ENCODE measurements at regions not wholly inside any gene's neighbourhood (a gene's known extent, or its start where the extent isn't known, plus 50 kb on each side); places are given as distances from the start of the nearest gene placed in this dataset.

DNA sequence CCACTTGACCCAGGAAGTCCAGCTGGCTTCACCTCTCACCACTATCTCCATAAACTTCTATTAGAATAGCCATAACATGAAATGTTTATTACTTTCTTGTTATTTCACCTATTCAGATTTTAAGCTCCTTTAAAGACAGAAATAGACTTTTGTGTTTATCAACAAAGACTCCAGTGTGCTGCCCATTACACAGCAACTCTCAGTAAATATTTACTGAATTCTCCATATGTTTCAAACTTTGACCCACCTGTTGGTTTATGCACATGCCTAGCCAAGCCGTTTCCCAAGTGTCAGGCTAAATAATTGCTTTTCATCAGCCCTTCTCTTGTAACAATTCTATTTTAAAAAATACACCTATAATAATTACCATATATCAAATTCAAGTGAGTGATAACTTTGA lies 242.9 kb upstream of the NEIL3 start:
- TF ChIP-seq, protein P1, sequence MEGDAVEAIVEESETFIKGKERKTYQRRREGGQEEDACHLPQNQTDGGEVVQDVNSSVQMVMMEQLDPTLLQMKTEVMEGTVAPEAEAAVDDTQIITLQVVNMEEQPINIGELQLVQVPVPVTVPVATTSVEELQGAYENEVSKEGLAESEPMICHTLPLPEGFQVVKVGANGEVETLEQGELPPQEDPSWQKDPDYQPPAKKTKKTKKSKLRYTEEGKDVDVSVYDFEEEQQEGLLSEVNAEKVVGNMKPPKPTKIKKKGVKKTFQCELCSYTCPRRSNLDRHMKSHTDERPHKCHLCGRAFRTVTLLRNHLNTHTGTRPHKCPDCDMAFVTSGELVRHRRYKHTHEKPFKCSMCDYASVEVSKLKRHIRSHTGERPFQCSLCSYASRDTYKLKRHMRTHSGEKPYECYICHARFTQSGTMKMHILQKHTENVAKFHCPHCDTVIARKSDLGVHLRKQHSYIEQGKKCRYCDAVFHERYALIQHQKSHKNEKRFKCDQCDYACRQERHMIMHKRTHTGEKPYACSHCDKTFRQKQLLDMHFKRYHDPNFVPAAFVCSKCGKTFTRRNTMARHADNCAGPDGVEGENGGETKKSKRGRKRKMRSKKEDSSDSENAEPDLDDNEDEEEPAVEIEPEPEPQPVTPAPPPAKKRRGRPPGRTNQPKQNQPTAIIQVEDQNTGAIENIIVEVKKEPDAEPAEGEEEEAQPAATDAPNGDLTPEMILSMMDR (IDR thresholded peaks at IDR 0.05; ENCODE audit: insufficient read depth, low read length, poor library complexity, severe bottlenecking) = no peak
- Histone ChIP-seq H3K4me3 (replicated peaks; ENCODE audit: low read depth, low read length) (no peak overlapping the region), H3K36me3 (ENCODE audit: control insufficient read depth, insufficient read depth, low read length) (no peaks in the 10 kb centered on the region), H3K27me3 (replicated peaks; ENCODE audit: control insufficient read depth, insufficient read depth, low read length) (no peaks in the 10 kb centered on the region)
- DNase-seq (ENCODE audit: extremely low read depth, insufficient read length) = no peak

DNA sequence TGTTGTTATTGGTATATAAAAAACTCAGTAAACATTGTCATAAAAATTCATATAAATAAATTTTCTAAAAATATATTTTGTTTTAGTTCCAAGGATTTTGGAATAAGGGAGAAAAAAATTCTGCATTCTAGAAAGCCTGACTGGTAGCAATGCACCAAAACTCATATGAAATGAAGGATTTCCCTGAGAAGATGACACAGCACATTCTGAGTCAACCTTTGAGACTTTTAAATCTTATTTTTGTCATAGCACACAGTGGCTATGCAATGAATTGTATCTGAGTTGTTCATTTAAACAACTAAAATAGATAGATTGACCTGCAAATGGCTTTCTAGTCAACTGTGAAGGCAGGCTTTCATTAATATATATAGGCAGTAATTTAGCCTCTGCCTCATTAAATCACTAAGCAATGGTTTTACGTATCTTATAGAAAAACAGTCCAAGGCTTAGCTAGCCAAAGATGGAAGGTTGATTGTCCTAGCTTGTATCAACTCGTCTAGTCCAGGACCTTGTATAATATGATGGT lies 239.1 kb upstream of the NEIL3 start:
- TF ChIP-seq, protein P1 (IDR thresholded peaks at IDR 0.05; ENCODE audit: insufficient read depth, low read length, poor library complexity, severe bottlenecking) = no peak
- Histone ChIP-seq H3K36me3 (ENCODE audit: control insufficient read depth, insufficient read depth, low read length) (no peaks in the 10 kb centered on the region), H3K27me3 (replicated peaks; ENCODE audit: control insufficient read depth, insufficient read depth, low read length) (no peaks in the 10 kb centered on the region), H3K4me3 (replicated peaks; ENCODE audit: low read depth, low read length) (no peak overlapping the region)
- no peak for DNase-seq (ENCODE audit: extremely low read depth, insufficient read length)

DNA sequence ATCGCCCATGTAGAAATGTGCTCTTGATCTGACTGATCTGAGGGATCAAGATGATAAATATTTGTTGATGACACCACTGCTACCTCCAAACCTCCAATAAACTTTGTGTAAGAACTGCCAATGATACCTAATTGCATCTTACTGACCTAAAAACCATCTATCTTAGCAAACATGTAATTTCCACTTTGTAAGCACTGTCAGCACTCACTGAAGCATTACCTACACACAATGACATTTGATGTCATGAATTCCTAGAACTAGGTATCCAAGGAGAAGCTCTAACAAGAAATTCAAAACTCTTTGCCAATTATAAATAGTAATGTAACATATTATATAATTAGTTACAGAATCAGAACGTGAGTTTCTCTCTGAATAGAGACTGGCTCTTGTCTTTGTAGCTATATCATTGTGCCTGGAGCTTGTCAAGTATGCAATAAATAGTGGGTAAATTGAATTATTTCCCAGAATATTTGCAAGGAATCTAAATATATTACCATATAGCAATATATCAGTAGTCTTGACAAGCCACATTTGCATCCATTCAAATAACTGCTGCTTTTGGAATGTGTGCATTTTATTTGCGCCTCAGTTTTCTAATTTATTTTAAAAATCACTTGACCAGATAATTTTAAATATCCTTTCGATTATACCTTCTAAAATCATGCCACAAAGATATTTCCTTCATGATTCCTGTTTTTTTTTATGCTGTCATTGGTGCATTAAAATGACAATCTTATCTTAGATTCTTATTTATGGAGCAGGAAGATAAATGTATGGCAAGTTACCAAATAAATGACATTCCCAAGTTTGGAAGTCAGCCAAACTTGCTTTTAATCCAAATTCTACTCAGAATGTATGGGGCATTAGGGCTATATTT lies 232.3 kb upstream of the NEIL3 start:
- H3K4me3 ChIP-seq (replicated peaks; ENCODE audit: low read depth, low read length) = no peak overlapping the region
- H3K27me3 ChIP-seq (replicated peaks; ENCODE audit: control insufficient read depth, insufficient read depth, low read length) = no peaks in the 10 kb centered on the region
- DNase-seq (ENCODE audit: extremely low read depth, insufficient read length) = no peak
- no peaks in the 10 kb centered on the region for H3K36me3 ChIP-seq (ENCODE audit: control insufficient read depth, insufficient read depth, low read length)
- TF ChIP-seq, protein P1 (IDR thresholded peaks at IDR 0.05; ENCODE audit: insufficient read depth, low read length, poor library complexity, severe bottlenecking) = no peak

DNA sequence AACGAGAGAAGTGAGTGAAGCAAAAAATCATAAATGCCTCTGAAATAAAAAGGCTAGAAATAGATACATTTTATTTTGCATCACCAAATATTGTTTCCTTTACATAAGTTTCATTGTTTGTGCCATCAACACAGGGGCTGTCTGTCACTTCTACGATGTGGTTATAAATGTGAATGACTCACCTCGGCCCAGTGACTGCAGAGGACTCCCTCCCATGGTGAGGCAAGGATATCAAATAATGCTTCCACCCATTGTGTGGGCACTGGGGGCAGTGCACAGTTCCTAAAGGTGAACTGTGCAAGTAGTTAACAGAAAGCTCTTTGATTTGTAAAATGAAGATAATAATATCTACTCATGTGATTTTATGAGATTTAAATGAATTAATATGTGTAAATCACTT lies 230.3 kb upstream of the NEIL3 start:
- no peak for DNase-seq (ENCODE audit: extremely low read depth, insufficient read length)
- TF ChIP-seq, protein P1 (IDR thresholded peaks at IDR 0.05; ENCODE audit: insufficient read depth, low read length, poor library complexity, severe bottlenecking) = no peak
- H3K36me3 ChIP-seq (ENCODE audit: control insufficient read depth, insufficient read depth, low read length) = no peaks in the 10 kb centered on the region
- no peaks in the 10 kb centered on the region for H3K27me3 ChIP-seq (replicated peaks; ENCODE audit: control insufficient read depth, insufficient read depth, low read length)
- H3K4me3 ChIP-seq (replicated peaks; ENCODE audit: low read depth, low read length) = no peak overlapping the region

DNA sequence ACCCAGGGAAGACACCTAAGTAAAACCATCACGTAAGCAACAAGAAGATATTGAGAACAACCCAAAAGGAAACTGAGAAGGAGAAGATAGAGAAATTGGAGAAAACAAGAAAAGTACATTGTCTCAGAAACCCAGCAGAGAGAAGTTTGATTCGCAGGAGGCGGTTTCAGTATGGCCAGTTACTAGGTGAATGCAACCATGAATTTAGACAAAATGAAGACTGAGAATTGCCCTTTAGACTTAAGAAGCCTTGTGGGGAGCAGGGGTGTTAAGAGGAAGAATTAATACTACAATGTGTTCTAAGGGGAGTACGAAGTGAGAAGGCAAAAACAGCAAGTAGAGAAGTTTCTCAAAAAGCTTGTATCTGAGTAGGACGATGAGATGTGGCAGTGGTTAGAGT lies 229.3 kb upstream of the NEIL3 start:
- Histone ChIP-seq H3K27me3 (replicated peaks; ENCODE audit: control insufficient read depth, insufficient read depth, low read length) (no peaks in the 10 kb centered on the region), H3K36me3 (ENCODE audit: control insufficient read depth, insufficient read depth, low read length) (no peaks in the 10 kb centered on the region), H3K4me3 (replicated peaks; ENCODE audit: low read depth, low read length) (no peak overlapping the region)
- TF ChIP-seq, protein P1 (IDR thresholded peaks at IDR 0.05; ENCODE audit: insufficient read depth, low read length, poor library complexity, severe bottlenecking) = no peak
- DNase-seq (ENCODE audit: extremely low read depth, insufficient read length) = no peak
